IMR-90 (cell line): ENCODE measurements at regions not wholly inside any gene's neighbourhood (a gene's known extent, or its start where the extent isn't known, plus 50 kb on each side); places are given as distances from the start of the nearest gene placed in this dataset.

Experiments used
- ATAC-seq: fragments of 200-7000 bp; cut with Tn5 transposase; 2 replicates; pipeline ENCODE4 v1.9.1; 2020; ENCODE audit warnings: low read depth, mild to moderate bottlenecking, moderate library complexity
- BruUV-seq: library from RNA; stranded (reverse); fragments of 400-500 nt; replicated peaks from 2 replicates; lab custom pipeline; 2021; lab: Mats Ljungman, UMichigan
- CTCF ChIA-PET: fragments of 300-600 bp; formaldehyde crosslinking; extraction: SDS; loops from one replicate; lab custom pipeline; 2021; ENCODE audit warnings: antibody characterized with exemption; lab: Yijun Ruan, JAX
- POLR2A ChIA-PET: fragments of 300-600 bp; sonication (Branson Sonifier 250); formaldehyde crosslinking; loops from one replicate; lab custom pipeline; 2022; ENCODE audit warnings: antibody characterized with exemption; ENCODE audit not compliant: unreplicated experiment; lab: Charles Lee
- DNase-seq: peaks from one replicate; pipeline ENCODE4 v3.0.0; 2013
- H2AFZ ChIP-seq: replicated peaks from 2 replicates; pipeline ENCODE3; 2013; ENCODE audit warnings: low read length, mild to moderate bottlenecking; ENCODE audit not compliant: poor library complexity
- H2AK5ac ChIP-seq: 2 replicates; pipeline ENCODE4 v1.6.1; 2013; ENCODE audit warnings: low read depth, low read length, inconsistent platforms
- H2AK9ac ChIP-seq: replicated peaks from 2 replicates; pipeline ENCODE3; 2013; ENCODE audit warnings: mild to moderate bottlenecking, low read depth, low read length, moderate library complexity; ENCODE audit not compliant: poor library complexity
- H2BK120ac ChIP-seq: 2 replicates; pipeline ENCODE4 v1.6.1; 2013; ENCODE audit warnings: low read depth, low read length, inconsistent platforms
- H2BK15ac ChIP-seq: 3 replicates; pipeline ENCODE4 v1.6.1; 2013; ENCODE audit warnings: low read depth, low read length, inconsistent platforms
- H2BK20ac ChIP-seq: 2 replicates; pipeline ENCODE4 v1.6.1; 2013; ENCODE audit warnings: low read depth, mild to moderate bottlenecking, inconsistent platforms, low read length, moderate library complexity
- H2BK5ac ChIP-seq: 2 replicates; pipeline ENCODE4 v1.6.1; 2013; ENCODE audit warnings: mild to moderate bottlenecking, low read depth, low read length, inconsistent platforms; ENCODE audit not compliant: poor library complexity, severe bottlenecking
- H3K14ac ChIP-seq: replicated peaks from 2 replicates; pipeline ENCODE4 v1.6.1; 2013; ENCODE audit warnings: low read depth, low read length, inconsistent platforms
- H3K18ac ChIP-seq: 2 replicates; pipeline ENCODE4 v1.6.1; 2013; ENCODE audit warnings: low read depth, low read length, control low read depth
- H3K23ac ChIP-seq: 2 replicates; pipeline ENCODE4 v1.6.1; 2013; ENCODE audit warnings: low read depth, low read length, inconsistent platforms
- H3K27ac ChIP-seq: 2 replicates; pipeline ENCODE4 v1.5.1; 2013; ENCODE audit warnings: mild to moderate bottlenecking, control low read depth, low read length; ENCODE audit not compliant: insufficient read depth
- H3K27me3 ChIP-seq: 2 replicates; pipeline ENCODE4 v1.6.1; 2013; ENCODE audit warnings: low read length; ENCODE audit not compliant: control insufficient read depth, insufficient read depth
- H3K36me3 ChIP-seq: 2 replicates; pipeline ENCODE4 v1.6.1; 2013; ENCODE audit warnings: low read length, mixed read lengths; ENCODE audit not compliant: control insufficient read depth, insufficient read depth
- H3K4ac ChIP-seq: 2 replicates; pipeline ENCODE4 v1.6.1; 2013; ENCODE audit warnings: low read depth, low read length, inconsistent platforms
- H3K4me1 ChIP-seq: 2 replicates; pipeline ENCODE4 v1.6.1; 2013; ENCODE audit warnings: low read length, mixed read lengths; ENCODE audit not compliant: control insufficient read depth, insufficient read depth
- H3K4me2 ChIP-seq: 2 replicates; pipeline ENCODE4 v1.6.1; 2013; ENCODE audit warnings: low read depth, mild to moderate bottlenecking, control low read depth, low read length, moderate library complexity
- H3K4me3 ChIP-seq: 2 replicates; pipeline ENCODE4 v1.5.1; 2013; ENCODE audit warnings: low read depth, mild to moderate bottlenecking, control low read depth, low read length, moderate library complexity; ENCODE audit not compliant: insufficient read depth
- H3K56ac ChIP-seq: 2 replicates; pipeline ENCODE4 v1.6.1; 2013; ENCODE audit warnings: low read length, inconsistent platforms; ENCODE audit not compliant: insufficient read depth; ENCODE audit errors: extremely low read depth
- H3K79me1 ChIP-seq, 2 experiments: 2 replicates each; pipeline ENCODE4 v1.6.1; 2013; ENCODE audit warnings: low read length in 2 of 2, inconsistent platforms in 1 of 2, low read depth in 1 of 2
- H3K9ac ChIP-seq: 2 replicates; pipeline ENCODE4 v1.6.1; 2013; ENCODE audit warnings: low read depth, low read length, control low read depth
- H3K9me1 ChIP-seq: 2 replicates; pipeline ENCODE4 v1.6.1; 2013; ENCODE audit warnings: low read length, inconsistent platforms; ENCODE audit not compliant: insufficient read depth
- H3K9me3 ChIP-seq: 2 replicates; pipeline ENCODE4 v1.6.1; 2013; ENCODE audit warnings: low read length; ENCODE audit not compliant: control insufficient read depth, insufficient read depth
- H4K20me1 ChIP-seq: 2 replicates; pipeline ENCODE4 v1.6.1; 2013; ENCODE audit warnings: low read length, inconsistent platforms; ENCODE audit not compliant: insufficient read depth
- H4K5ac ChIP-seq: 2 replicates; pipeline ENCODE4 v1.6.1; 2013; ENCODE audit warnings: mild to moderate bottlenecking, low read depth, low read length, control low read depth
- H4K8ac ChIP-seq, 2 experiments: 2 replicates each; pipeline ENCODE4 v1.6.1; 2013; ENCODE audit warnings: low read depth in 2 of 2, low read length in 2 of 2, control low read depth in 1 of 2, inconsistent platforms in 1 of 2
- H4K91ac ChIP-seq: 2 replicates; pipeline ENCODE4 v1.6.1; 2013; ENCODE audit warnings: low read depth, low read length, inconsistent platforms; ENCODE audit not compliant: insufficient read depth
- BHLHE40 ChIP-seq: fragments of 150-350 bp; IDR thresholded peaks from 2 replicates; pipeline ENCODE4 v1.6.1; 2016; ENCODE audit warnings: mild to moderate bottlenecking, low read depth, low read length
- CEBPB ChIP-seq: IDR thresholded peaks from 2 replicates; pipeline ENCODE4 v1.6.1; 2012; ENCODE audit warnings: low read depth, low read length, improper control_type of control experiment
- CHD1 ChIP-seq: IDR thresholded peaks from 2 replicates; pipeline ENCODE4 v1.6.1; 2012; ENCODE audit warnings: low read depth, low read length, improper control_type of control experiment
- CTCF ChIP-seq: conservative IDR thresholded peaks from 2 replicates; pipeline ENCODE4 v1.5.1; 2012; ENCODE audit warnings: mild to moderate bottlenecking, low read depth, low read length, improper control_type of control experiment
- FOS ChIP-seq: fragments of 150-350 bp; IDR thresholded peaks from 2 replicates; pipeline ENCODE4 v1.6.1; 2016; ENCODE audit warnings: low read depth, low read length
- MAFK ChIP-seq: IDR thresholded peaks from 2 replicates; pipeline ENCODE4 v1.6.1; 2012; ENCODE audit warnings: low read depth, low read length, improper control_type of control experiment
- MAZ ChIP-seq: IDR thresholded peaks from 2 replicates; pipeline ENCODE4 v1.6.1; 2012; ENCODE audit warnings: low read depth, mild to moderate bottlenecking, low read length, improper control_type of control experiment, moderate library complexity, borderline replicate concordance
- MXI1 ChIP-seq: IDR thresholded peaks from 2 replicates; pipeline ENCODE4 v1.6.1; 2012; ENCODE audit warnings: low read depth, mild to moderate bottlenecking, low read length, moderate library complexity, borderline replicate concordance
- NFE2L2 ChIP-seq: fragments of 150-350 bp; IDR thresholded peaks from 2 replicates; pipeline ENCODE4 v1.6.1; 2016; ENCODE audit warnings: low read depth, mild to moderate bottlenecking, low read length
- POLR2A ChIP-seq: IDR thresholded peaks from 2 replicates; pipeline ENCODE4 v1.6.1; 2012; ENCODE audit warnings: mild to moderate bottlenecking, low read depth, low read length
- RAD21 ChIP-seq: IDR thresholded peaks from 2 replicates; pipeline ENCODE4 v1.6.1; 2012; ENCODE audit warnings: low read length, improper control_type of control experiment
- RCOR1 ChIP-seq: IDR thresholded peaks from 2 replicates; pipeline ENCODE4 v1.6.1; 2012; ENCODE audit warnings: mild to moderate bottlenecking, low read length, improper control_type of control experiment; ENCODE audit not compliant: insufficient replicate concordance
- RFX5 ChIP-seq: IDR thresholded peaks from 2 replicates; pipeline ENCODE4 v1.8.0; 2012; ENCODE audit warnings: low read depth, mild to moderate bottlenecking, low read length, moderate library complexity
- SMC3 ChIP-seq: fragments of 150-350 bp; IDR thresholded peaks from 2 replicates; pipeline ENCODE4 v1.6.1; 2016; ENCODE audit warnings: low read depth, mild to moderate bottlenecking, antibody characterized with exemption, low read length, moderate library complexity
- USF2 ChIP-seq: fragments of 150-350 bp; IDR thresholded peaks from 2 replicates; pipeline ENCODE4 v1.6.1; 2017; ENCODE audit warnings: mild to moderate bottlenecking, antibody characterized with exemption, low read length, low read depth
- WGBS, 2 experiments: methylation state at CpG; one replicate each; pipeline versions ENCODE4 v1.1.5 to v1.1.7; 2013; ENCODE audit warnings: missing lambda C conversion rate in 2 of 2; ENCODE audit not compliant: insufficient read length in 1 of 2; ENCODE audit errors: extremely low coverage in 2 of 2; 5-methylcytosine and 5-hydroxymethylcytosine counted together
- dilution Hi-C: fragments of 300-500 bp; cut with HindIII; formaldehyde crosslinking; loops from one replicate; pipeline ENCODE4 v1.14.3; 2018; ENCODE audit warnings: low sequenced_read_pairs; ENCODE audit not compliant: unreplicated experiment
- in situ Hi-C: fragments of 300-500 bp; cut with MboI; formaldehyde crosslinking; loops from 3 replicates; pipeline ENCODE4 v1.14.3; 2019; ENCODE audit warnings: low sequenced_read_pairs, inconsistent platforms, mixed read lengths
- intact Hi-C: fragments of 100-400 bp; cut with micrococcal nuclease; formaldehyde crosslinking; loops from 2 replicates; pipeline ENCODE4 v1.10.0; 2022
- TF ChIP-seq, protein P1 (sequence below): fragments of 150-350 bp; IDR thresholded peaks from 2 replicates; pipeline ENCODE4 v1.6.1; 2016; ENCODE audit warnings: low read depth, mild to moderate bottlenecking, low read length, moderate library complexity, borderline replicate concordance

GRCh38 chr9:1875251-1875851 lies 139.8 kb upstream of the SMARCA2 start:
- H4K91ac ChIP-seq = no peak overlapping the region
- H3K4me1 ChIP-seq = no peaks in the 10 kb centered on the region
- H3K4ac ChIP-seq = no peak overlapping the region
- no peak overlapping the region for H3K56ac ChIP-seq
- H3K4me3 ChIP-seq = no peak overlapping the region
- no peak overlapping the region for H2AFZ ChIP-seq
- H3K4me2 ChIP-seq = no peak overlapping the region
- H3K9me3 ChIP-seq = peaks cover 3% of the 10 kb centered on the region
- no peak overlapping the region for H3K14ac ChIP-seq
- no peaks in the 10 kb centered on the region for H3K36me3 ChIP-seq
- no peak overlapping the region for H3K9ac ChIP-seq
- no peak overlapping the region for H3K18ac ChIP-seq
- no peaks in the 10 kb centered on the region for H3K9me1 ChIP-seq
- H4K20me1 ChIP-seq = no peaks in the 10 kb centered on the region
- no peak overlapping the region for H2AK5ac ChIP-seq
- no peaks in the 10 kb centered on the region for H3K79me1 ChIP-seq
- dilution Hi-C loops = no loop called here
- no peak for ATAC-seq
- POLR2A ChIA-PET = no interaction called here
- intact Hi-C loops = no loop called here
- in situ Hi-C loops = no loop called here
- no peak overlapping the region for H2BK120ac ChIP-seq
- no peak overlapping the region for H3K23ac ChIP-seq
- H2BK5ac ChIP-seq = no peak overlapping the region
- TF ChIP-seq, protein P1, sequence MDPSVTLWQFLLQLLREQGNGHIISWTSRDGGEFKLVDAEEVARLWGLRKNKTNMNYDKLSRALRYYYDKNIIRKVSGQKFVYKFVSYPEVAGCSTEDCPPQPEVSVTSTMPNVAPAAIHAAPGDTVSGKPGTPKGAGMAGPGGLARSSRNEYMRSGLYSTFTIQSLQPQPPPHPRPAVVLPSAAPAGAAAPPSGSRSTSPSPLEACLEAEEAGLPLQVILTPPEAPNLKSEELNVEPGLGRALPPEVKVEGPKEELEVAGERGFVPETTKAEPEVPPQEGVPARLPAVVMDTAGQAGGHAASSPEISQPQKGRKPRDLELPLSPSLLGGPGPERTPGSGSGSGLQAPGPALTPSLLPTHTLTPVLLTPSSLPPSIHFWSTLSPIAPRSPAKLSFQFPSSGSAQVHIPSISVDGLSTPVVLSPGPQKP = no peak
- no peak for TF ChIP-seq MAZ
- TF ChIP-seq POLR2A = no peak
- TF ChIP-seq SMC3 = no peak
- no peak for TF ChIP-seq FOS
- TF ChIP-seq RCOR1 = no peak
- TF ChIP-seq CHD1 = no peak
- TF ChIP-seq CTCF = no peak
- TF ChIP-seq RAD21 = no peak
- no peak for TF ChIP-seq BHLHE40
- no peak for TF ChIP-seq RFX5
- TF ChIP-seq MXI1 = no peak
- TF ChIP-seq MAFK = no peak
- TF ChIP-seq USF2 = no peak
- no peak for TF ChIP-seq NFE2L2
- TF ChIP-seq CEBPB = no peak
- CTCF ChIA-PET = no interaction called here
- DNase-seq = no peak
- H3K27me3 ChIP-seq = no peaks in the 10 kb centered on the region
- no peak overlapping the region for H3K27ac ChIP-seq
- H2AK9ac ChIP-seq = no peak overlapping the region
- no peak overlapping the region for H4K5ac ChIP-seq
- H2BK15ac ChIP-seq = no peak overlapping the region
- no CpG with 5 or more reads among the region's 8 CpGs for WGBS, 2 experiments
- no TSS peak for BruUV-seq
- no peak overlapping the region for H2BK20ac ChIP-seq
- no peak overlapping the region for H4K8ac ChIP-seq
